H1 (cell line): ENCODE measurements at regions not wholly inside any gene's neighbourhood (a gene's known extent, or its start where the extent isn't known, plus 50 kb on each side); places are given as distances from the start of the nearest gene placed in this dataset.

Experiments
- CTCF ChIA-PET: fragments of 300-600 bp; sonication (Branson Sonifier 250); formaldehyde crosslinking; loops from one replicate; lab custom pipeline; 2021; ENCODE audit not compliant: partially characterized antibody; lab: Charles Lee
- POLR2A ChIA-PET: fragments of 300-600 bp; sonication (Branson Sonifier 250); formaldehyde crosslinking; loops from one replicate; lab custom pipeline; 2021; ENCODE audit warnings: inconsistent platforms; ENCODE audit not compliant: partially characterized antibody; lab: Charles Lee
- DNase-seq, 2 experiments: peaks; one replicate each; pipeline versions ENCODE4 v3.0.0 to v3.0.0-alpha.2; 2010 to 2022; ENCODE audit warnings: low spot score in 2 of 2, low read depth in 1 of 2, mixed read lengths in 1 of 2
- FAIRE-seq: peaks from 2 replicates; lab custom pipeline; 2011; peaks lifted over from hg19 to GRCh38; lab: Jason Lieb, UNC
- H2AFZ ChIP-seq: 2 replicates; pipeline ENCODE4 v1.8.1; 2012; ENCODE audit warnings: low read length, inconsistent platforms
- H2AK5ac ChIP-seq: 2 replicates; pipeline ENCODE4 v1.6.1; 2013; ENCODE audit warnings: low read depth, low read length
- H2BK120ac ChIP-seq: replicated peaks from 2 replicates; pipeline ENCODE3; 2013; ENCODE audit warnings: low read depth, low read length, inconsistent platforms
- H2BK12ac ChIP-seq: 2 replicates; pipeline ENCODE4 v1.6.1; 2013; ENCODE audit warnings: low read depth, low read length
- H2BK15ac ChIP-seq: 2 replicates; pipeline ENCODE4 v1.6.1; 2013; ENCODE audit warnings: low read length
- H2BK20ac ChIP-seq: 2 replicates; pipeline ENCODE4 v1.6.1; 2013; ENCODE audit warnings: low read length
- H2BK5ac ChIP-seq: 2 replicates; pipeline ENCODE4 v1.6.1; 2013; ENCODE audit warnings: low read depth, low read length
- H3K14ac ChIP-seq: 2 replicates; pipeline ENCODE4 v1.6.1; 2013; ENCODE audit warnings: inconsistent platforms; ENCODE audit not compliant: insufficient read length
- H3K18ac ChIP-seq: 2 replicates; pipeline ENCODE4 v1.6.1; 2013; ENCODE audit warnings: low read length; ENCODE audit errors: extremely low read depth
- H3K23ac ChIP-seq: 2 replicates; pipeline ENCODE4 v1.6.1; 2013; ENCODE audit warnings: inconsistent platforms; ENCODE audit not compliant: insufficient read length
- H3K23me2 ChIP-seq: 2 replicates; pipeline ENCODE4 v1.6.1; 2013; ENCODE audit warnings: low read depth, low read length
- H3K27ac ChIP-seq: 2 replicates; pipeline ENCODE4 v1.6.1; 2011; ENCODE audit warnings: low read depth, low read length, inconsistent platforms
- H3K27me3 ChIP-seq, 4 experiments: replicated peaks in 1 of 4; 1 replicate in 1 of 4; 2 replicates in 3 of 4; pipeline versions ENCODE4 v1.6.1 to v1.8.1; 2011 to 2013; ENCODE audit warnings: low read length in 3 of 4, mild to moderate bottlenecking in 3 of 4, inconsistent platforms in 2 of 4, mixed read lengths in 2 of 4, moderate library complexity in 1 of 4; ENCODE audit not compliant: control insufficient read depth in 3 of 4, insufficient read depth in 3 of 4; ENCODE audit errors: extremely low read depth in 1 of 4
- H3K36me3 ChIP-seq, 4 experiments: 2 replicates each; pipeline versions ENCODE4 v1.6.1 to v1.8.1; 2011 to 2013; ENCODE audit warnings: mild to moderate bottlenecking in 4 of 4, low read length in 3 of 4, moderate library complexity in 2 of 4, control low read depth in 1 of 4, inconsistent platforms in 1 of 4; ENCODE audit not compliant: insufficient read depth in 4 of 4, control insufficient read depth in 2 of 4
- H3K4ac ChIP-seq: replicated peaks from 2 replicates; pipeline ENCODE3; 2013; ENCODE audit warnings: low read length, low read depth, mixed read lengths, inconsistent platforms; ENCODE audit not compliant: insufficient read length
- H3K4me1 ChIP-seq, 4 experiments: replicated peaks in 1 of 4; 1 replicate in 1 of 4; 2 replicates in 3 of 4; pipeline versions ENCODE4 v1.6.1 to v1.8.1; 2011 to 2013; ENCODE audit warnings: low read length in 3 of 4, inconsistent platforms in 2 of 4, mixed read lengths in 1 of 4; ENCODE audit not compliant: insufficient read depth in 4 of 4, control insufficient read depth in 3 of 4
- H3K4me2 ChIP-seq, 2 experiments: 2 replicates each; pipeline versions ENCODE4 v1.6.1 to v1.8.1; 2011 to 2013; ENCODE audit warnings: low read depth in 2 of 2, low read length in 2 of 2, control low read depth in 1 of 2, inconsistent platforms in 1 of 2, mild to moderate bottlenecking in 1 of 2; ENCODE audit not compliant: insufficient read depth in 1 of 2
- H3K4me3 ChIP-seq, 4 experiments: fragments of 200-600, 300-600 bp in 1 of 4; sonication (generic), shearing (Covaris generic), sonication (Bioruptor Twin) in 1 of 4; 2 replicates each; pipeline versions ENCODE4 v1.5.1 to v1.8.1; 2011 to 2016; ENCODE audit warnings: low read length in 4 of 4, low read depth in 3 of 4, control low read depth in 2 of 4, inconsistent platforms in 2 of 4, mild to moderate bottlenecking in 2 of 4, mixed read lengths in 1 of 4, moderate library complexity in 1 of 4; ENCODE audit not compliant: insufficient read depth in 2 of 4; ENCODE audit errors: extremely low read depth in 1 of 4
- H3K56ac ChIP-seq: replicated peaks from 2 replicates; pipeline ENCODE3; 2013; ENCODE audit warnings: low read depth, mild to moderate bottlenecking, mixed read lengths, low read length, inconsistent platforms; ENCODE audit not compliant: insufficient read length
- H3K79me1 ChIP-seq: 2 replicates; pipeline ENCODE4 v1.6.1; 2013; ENCODE audit warnings: low read depth, low read length, control low read depth
- H3K79me2 ChIP-seq, 2 experiments: 2 replicates each; pipeline versions ENCODE4 v1.6.1 to v1.8.1; 2012 to 2013; ENCODE audit warnings: low read length in 2 of 2, mild to moderate bottlenecking in 2 of 2, inconsistent platforms in 1 of 2; ENCODE audit not compliant: insufficient read depth in 2 of 2, control insufficient read depth in 1 of 2
- H3K9ac ChIP-seq, 4 experiments: replicated peaks in 1 of 4; 1 replicate in 1 of 4; 2 replicates in 3 of 4; pipeline versions ENCODE4 v1.6.1 to v1.8.1; 2011 to 2013; ENCODE audit warnings: low read depth in 3 of 4, low read length in 3 of 4, control low read depth in 2 of 4, mild to moderate bottlenecking in 2 of 4, moderate library complexity in 2 of 4, inconsistent platforms in 1 of 4; ENCODE audit errors: extremely low read depth in 1 of 4
- H3K9me3 ChIP-seq, 2 experiments: 2 replicates each; pipeline versions ENCODE4 v1.6.1 to v1.8.1; 2012 to 2013; ENCODE audit warnings: mild to moderate bottlenecking in 2 of 2, moderate library complexity in 2 of 2, control low read depth in 1 of 2, inconsistent platforms in 1 of 2, low read depth in 1 of 2, low read length in 1 of 2, mixed read lengths in 1 of 2; ENCODE audit not compliant: insufficient read depth in 2 of 2
- H4K20me1 ChIP-seq, 2 experiments: replicated peaks in 1 of 2; 2 replicates each; pipeline versions ENCODE3 to v1.8.1; 2011 to 2013; ENCODE audit warnings: inconsistent platforms in 2 of 2, low read length in 2 of 2, mild to moderate bottlenecking in 1 of 2; ENCODE audit not compliant: insufficient read depth in 2 of 2, control insufficient read depth in 1 of 2
- H4K5ac ChIP-seq: 2 replicates; pipeline ENCODE4 v1.6.1; 2013; ENCODE audit warnings: low read length, low read depth, mixed read lengths, inconsistent platforms; ENCODE audit not compliant: insufficient read length
- H4K8ac ChIP-seq: 2 replicates; pipeline ENCODE4 v1.8.0; 2013; ENCODE audit warnings: mild to moderate bottlenecking, moderate library complexity, low read length, inconsistent platforms; ENCODE audit not compliant: insufficient read depth; ENCODE audit errors: extremely low read depth
- H4K91ac ChIP-seq: replicated peaks from 2 replicates; pipeline ENCODE3; 2013; ENCODE audit warnings: low read length, mixed read lengths, inconsistent platforms; ENCODE audit not compliant: insufficient read length
- ATF2 ChIP-seq: IDR thresholded peaks from 2 replicates; pipeline ENCODE4 v1.6.1; 2012; ENCODE audit warnings: low read length, inconsistent platforms
- KDM1A ChIP-seq: fragments of 200-600, 300-600 bp; sonication (generic); IDR thresholded peaks from 2 replicates; pipeline ENCODE4 v1.7.1; 2016; ENCODE audit warnings: mild to moderate bottlenecking, low read length, borderline replicate concordance
- NANOG ChIP-seq: IDR thresholded peaks from 2 replicates; pipeline ENCODE4 v1.6.1; 2011; ENCODE audit warnings: low read length, low read depth, mild to moderate bottlenecking, inconsistent platforms; ENCODE audit not compliant: insufficient read depth, poor library complexity, severe bottlenecking
- TCF12 ChIP-seq: IDR thresholded peaks from 2 replicates; pipeline ENCODE4 v1.6.1; 2011; ENCODE audit warnings: low read depth, mild to moderate bottlenecking, low read length
- WGBS, 2 experiments: shearing (Covaris generic) in 1 of 2; methylation state at CpG; one replicate each; pipeline versions ENCODE4 v1.1.6 to v1.1.7; 2013 to 2015; ENCODE audit warnings: low lambda C conversion rate in 2 of 2, mixed read lengths in 2 of 2, inconsistent platforms in 1 of 2, low coverage in 1 of 2, missing lambda C conversion rate in 1 of 2; ENCODE audit not compliant: insufficient replicate concordance in 2 of 2, insufficient coverage in 1 of 2, insufficient read length in 1 of 2; ENCODE audit errors: extremely low coverage in 1 of 2, missing lambda C conversion rate in 1 of 2; 5-methylcytosine and 5-hydroxymethylcytosine counted together
- TF ChIP-seq, protein P1 (sequence below): IDR thresholded peaks from 2 replicates; pipeline ENCODE4 v1.6.1; 2011; ENCODE audit warnings: low read length, improper control_type of control experiment

DNA sequence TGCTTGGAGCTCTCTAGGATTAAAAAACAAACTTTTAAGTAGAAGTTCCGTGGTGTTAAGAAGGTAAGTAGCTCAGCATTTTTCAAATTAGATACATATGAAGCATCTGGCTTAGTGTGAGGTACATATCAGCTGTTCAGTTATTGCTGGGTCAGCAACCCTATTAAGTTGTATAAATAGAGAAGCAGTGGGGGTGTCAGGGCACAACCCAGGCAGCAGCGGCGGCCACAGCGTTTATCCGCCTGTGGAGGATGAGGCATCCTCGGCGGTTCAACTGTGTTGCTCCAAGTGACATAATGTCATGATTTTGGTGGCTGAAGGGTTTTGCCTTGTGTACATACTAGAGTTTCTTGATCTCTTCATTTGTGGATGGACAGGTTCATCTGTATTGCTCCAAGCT is 54.6 kb upstream of the KIF5B start:
- H2BK15ac ChIP-seq = no peak overlapping the region
- CTCF ChIA-PET = no interaction called here
- H3K18ac ChIP-seq = no peak overlapping the region
- no peaks in the 10 kb centered on the region for H3K79me2 ChIP-seq
- no peak overlapping the region for H2BK120ac ChIP-seq
- H4K8ac ChIP-seq = no peak overlapping the region
- no peaks in the 10 kb centered on the region for H3K79me1 ChIP-seq
- H4K5ac ChIP-seq = no peak overlapping the region
- DNase-seq (no peak), FAIRE-seq (no peak)
- no peak overlapping the region for H3K56ac ChIP-seq
- WGBS, 2 experiments = 93% methylated on average over 7 of the region's 7 CpGs; no CpG with 5 or more reads in 1 of the 2 experiments
- no peaks in the 10 kb centered on the region for H3K36me3 ChIP-seq
- H3K14ac ChIP-seq = no peak overlapping the region
- H4K20me1 ChIP-seq = no peaks in the 10 kb centered on the region
- H4K91ac ChIP-seq = no peak overlapping the region
- no peak overlapping the region for H2AK5ac ChIP-seq
- H3K4me3 ChIP-seq = no peak overlapping the region
- H3K9ac ChIP-seq = no peak overlapping the region
- H3K23ac ChIP-seq = no peak overlapping the region
- no peak overlapping the region for H3K4ac ChIP-seq
- peaks cover 0 to 4% of the 10 kb centered on the region in 2 experiments; a peak in 1 of 4 replicates for H3K9me3 ChIP-seq
- POLR2A ChIA-PET = interaction anchor here (1.6 kb wide), 1 partner anchor 12 kb away, joined by 4 read pairs; no protein-coding TSS in a partner anchor
- H3K4me1 ChIP-seq = no peaks in the 10 kb centered on the region; a peak in 1 of 7 replicates
- no peaks in the 10 kb centered on the region for H3K23me2 ChIP-seq
- no peak overlapping the region for H3K4me2 ChIP-seq
- H2BK12ac ChIP-seq = no peak overlapping the region
- TF ChIP-seq, protein P1, sequence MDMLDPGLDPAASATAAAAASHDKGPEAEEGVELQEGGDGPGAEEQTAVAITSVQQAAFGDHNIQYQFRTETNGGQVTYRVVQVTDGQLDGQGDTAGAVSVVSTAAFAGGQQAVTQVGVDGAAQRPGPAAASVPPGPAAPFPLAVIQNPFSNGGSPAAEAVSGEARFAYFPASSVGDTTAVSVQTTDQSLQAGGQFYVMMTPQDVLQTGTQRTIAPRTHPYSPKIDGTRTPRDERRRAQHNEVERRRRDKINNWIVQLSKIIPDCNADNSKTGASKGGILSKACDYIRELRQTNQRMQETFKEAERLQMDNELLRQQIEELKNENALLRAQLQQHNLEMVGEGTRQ = no peak
- TF ChIP-seq KDM1A (no peak), TCF12 (no peak), NANOG (no peak), ATF2 (no peak)
- TF ChIP-seq, all 59 proteins: peak for 0
- Histone ChIP-seq H2AFZ (no peak overlapping the region), H3K27me3 (no peaks in the 10 kb centered on the region; a peak in 1 of 7 replicates), H2BK5ac (no peak overlapping the region), H2BK20ac (no peak overlapping the region), H3K27ac (no peak overlapping the region)
